ENCODE measurements at regions not wholly inside any gene's neighbourhood (a gene's known extent, or its start where the extent isn't known, plus 50 kb on each side); places are given as distances from the start of the nearest gene placed in this dataset.

DNA sequence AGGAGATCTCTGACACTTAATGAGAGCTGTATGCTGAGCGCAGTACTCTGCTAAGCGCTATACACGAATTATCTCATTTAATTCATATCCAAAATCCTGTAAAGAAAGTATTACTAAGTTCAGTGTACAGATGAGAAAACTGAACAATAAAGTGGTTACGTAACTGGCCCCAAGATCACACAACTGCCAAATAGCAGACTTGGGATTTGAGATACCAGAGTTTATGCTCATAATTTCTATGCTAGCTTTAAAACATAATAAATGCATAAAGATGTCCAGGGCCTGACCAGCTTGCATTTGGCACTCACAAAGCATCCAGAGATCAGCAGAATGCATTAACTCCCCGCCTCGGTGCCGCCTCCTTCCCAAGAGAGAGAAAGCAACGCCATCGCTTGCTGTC is 83.2 kb upstream of the PWP1 start:
- TF ChIP-seq, protein P1, sequence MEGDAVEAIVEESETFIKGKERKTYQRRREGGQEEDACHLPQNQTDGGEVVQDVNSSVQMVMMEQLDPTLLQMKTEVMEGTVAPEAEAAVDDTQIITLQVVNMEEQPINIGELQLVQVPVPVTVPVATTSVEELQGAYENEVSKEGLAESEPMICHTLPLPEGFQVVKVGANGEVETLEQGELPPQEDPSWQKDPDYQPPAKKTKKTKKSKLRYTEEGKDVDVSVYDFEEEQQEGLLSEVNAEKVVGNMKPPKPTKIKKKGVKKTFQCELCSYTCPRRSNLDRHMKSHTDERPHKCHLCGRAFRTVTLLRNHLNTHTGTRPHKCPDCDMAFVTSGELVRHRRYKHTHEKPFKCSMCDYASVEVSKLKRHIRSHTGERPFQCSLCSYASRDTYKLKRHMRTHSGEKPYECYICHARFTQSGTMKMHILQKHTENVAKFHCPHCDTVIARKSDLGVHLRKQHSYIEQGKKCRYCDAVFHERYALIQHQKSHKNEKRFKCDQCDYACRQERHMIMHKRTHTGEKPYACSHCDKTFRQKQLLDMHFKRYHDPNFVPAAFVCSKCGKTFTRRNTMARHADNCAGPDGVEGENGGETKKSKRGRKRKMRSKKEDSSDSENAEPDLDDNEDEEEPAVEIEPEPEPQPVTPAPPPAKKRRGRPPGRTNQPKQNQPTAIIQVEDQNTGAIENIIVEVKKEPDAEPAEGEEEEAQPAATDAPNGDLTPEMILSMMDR (IDR thresholded peaks at IDR 0.05; ENCODE audit: poor library complexity): no peak
- TF ChIP-seq EZH2 (IDR thresholded peaks at IDR 0.05; ENCODE audit: borderline replicate concordance) (no peak), EZH2phosphoT487 (IDR thresholded peaks at IDR 0.05; ENCODE audit: low read depth, severe bottlenecking, unreplicated experiment) (no peak)
